Heart left ventricle (tissue), 16 donors: ENCODE measurements at regions not wholly inside any gene's neighbourhood (a gene's known extent, or its start where the extent isn't known, plus 50 kb on each side); places are given as distances from the start of the nearest gene placed in this dataset.

Experiments
- ATAC-seq, 4 donors: fragments of 200-7000 bp; cut with Tn5 transposase; one replicate each; pipeline ENCODE4 v1.9.1; 2020 to 2022; ENCODE audit warnings: moderate library complexity in 4 of 4, mild to moderate bottlenecking in 3 of 4, moderate number of reproducible peaks in 1 of 4
- DNase-seq, 5 donors: peaks; one replicate each; pipeline ENCODE4 v3.0.0-alpha.2; 2020
- H3K27ac ChIP-seq, 12 donors: fragments of 200-600 bp; sonication (generic) in 4 of 12; one replicate each; pipeline versions ENCODE4 v1.5.0 to v1.8.0; 2016 to 2022; ENCODE audit warnings: mild to moderate bottlenecking in 2 of 12
- H3K27me3 ChIP-seq, 9 donors: fragments of 200-600 bp; sonication (generic) in 2 of 9; one replicate each; pipeline versions ENCODE4 v1.5.1 to v1.8.0; 2016 to 2022; ENCODE audit warnings: mild to moderate bottlenecking in 3 of 9
- H3K36me3 ChIP-seq, 9 donors: fragments of 200-600 bp; sonication (generic) in 2 of 9; one replicate each; pipeline versions ENCODE4 v1.5.0 to v1.8.0; 2018 to 2022; ENCODE audit warnings: mild to moderate bottlenecking in 2 of 9
- H3K4me1 ChIP-seq, 12 donors: fragments of 200-600 bp; sonication (generic) in 4 of 12; one replicate each; pipeline versions ENCODE4 v1.5.0 to v1.8.0; 2016 to 2022; ENCODE audit warnings: mild to moderate bottlenecking in 3 of 12
- H3K4me3 ChIP-seq, 12 donors: fragments of 200-600 bp; sonication (generic) in 4 of 12; one replicate each; pipeline versions ENCODE4 v1.5.0 to v1.8.0; 2017 to 2022; ENCODE audit warnings: mild to moderate bottlenecking in 9 of 12, moderate library complexity in 4 of 12
- H3K9me3 ChIP-seq, 12 donors: fragments of 200-600 bp; sonication (generic) in 4 of 12; one replicate each; pipeline versions ENCODE4 v1.5.0 to v1.8.0; 2016 to 2022; ENCODE audit warnings: mild to moderate bottlenecking in 1 of 12
- POLR2A ChIP-seq, 2 donors: fragments of 450-650 bp; IDR thresholded peaks; one replicate each; pipeline ENCODE4 v1.6.1; 2017; ENCODE audit warnings: antibody characterized with exemption in 2 of 2, mild to moderate bottlenecking in 2 of 2, moderate library complexity in 2 of 2
- WGBS, 4 donors: extraction: QIAGEN DNeasy Blood & Tissue Kit in 2 of 4; methylation state at CpG; one replicate each; pipeline versions ENCODE4 v1.1.5 to v1.1.7; 2013 to 2018; 5-methylcytosine and 5-hydroxymethylcytosine counted together
- intact Hi-C, 10 donors: fragments of 100-400 bp; cut with DNase I; formaldehyde crosslinking; loops; one replicate each; pipeline versions ENCODE4 v1.11.1 to v1.14.2; 2022
- TF ChIP-seq, protein P1 (sequence below), 12 donors: fragments of 200-600 bp; sonication (generic) in 4 of 12; IDR thresholded peaks; one replicate each; pipeline versions ENCODE4 v1.5.0 to v1.8.0; 2018 to 2022; ENCODE audit warnings: antibody characterized with exemption in 12 of 12, mild to moderate bottlenecking in 5 of 12
- donor health status: ischemic (EF 13 %, LVEDD 7.1; RV severe dilation, severe dysfunction).
- donor health status: healthy with polysubstance abuse.
- donor health status: DM: no; HTN: yes; CAD: no.
- donor health status: DM: no; HTN: no; CAD: no.
- donor health status: ischemic (EF 25% LVEDD 6.9; RV normal size, moderate dysfunction).
- donor health status: ischemic (EF 25% LVEDD 5.7; RV mildly dilated, moderate dysfunction).
- donor health status: healthy.
- donor health status: DM: yes; HTN: yes; CAD: no.
- donor health status: ischemic (EF 35%, LVEDD 5.7; RV mildly dilated, moderate dysfunction).
- donor health status: nonischemic (EF 11% LVEDD 7.7; RV severe dilation, severe dysfunction).
- donor health status: DM: yes; HTN: yes; CAD: no.
- donor health status: PGD.
- donor health status: ischemic (EF 29% LVEDD 5.4; RV normal size, mild dysfunction).
- donor health status: nonischemic (EF 23%, LVEDD 6.1; RV moderate dilation, normal function).

GRCh38 chr12:97946701-97947100 is 484.1 kb downstream of the RMST start:
- intact Hi-C loops: no loop called here
- TF ChIP-seq POLR2A (IDR thresholded peaks at IDR 0.05): no peak
- TF ChIP-seq, protein P1, sequence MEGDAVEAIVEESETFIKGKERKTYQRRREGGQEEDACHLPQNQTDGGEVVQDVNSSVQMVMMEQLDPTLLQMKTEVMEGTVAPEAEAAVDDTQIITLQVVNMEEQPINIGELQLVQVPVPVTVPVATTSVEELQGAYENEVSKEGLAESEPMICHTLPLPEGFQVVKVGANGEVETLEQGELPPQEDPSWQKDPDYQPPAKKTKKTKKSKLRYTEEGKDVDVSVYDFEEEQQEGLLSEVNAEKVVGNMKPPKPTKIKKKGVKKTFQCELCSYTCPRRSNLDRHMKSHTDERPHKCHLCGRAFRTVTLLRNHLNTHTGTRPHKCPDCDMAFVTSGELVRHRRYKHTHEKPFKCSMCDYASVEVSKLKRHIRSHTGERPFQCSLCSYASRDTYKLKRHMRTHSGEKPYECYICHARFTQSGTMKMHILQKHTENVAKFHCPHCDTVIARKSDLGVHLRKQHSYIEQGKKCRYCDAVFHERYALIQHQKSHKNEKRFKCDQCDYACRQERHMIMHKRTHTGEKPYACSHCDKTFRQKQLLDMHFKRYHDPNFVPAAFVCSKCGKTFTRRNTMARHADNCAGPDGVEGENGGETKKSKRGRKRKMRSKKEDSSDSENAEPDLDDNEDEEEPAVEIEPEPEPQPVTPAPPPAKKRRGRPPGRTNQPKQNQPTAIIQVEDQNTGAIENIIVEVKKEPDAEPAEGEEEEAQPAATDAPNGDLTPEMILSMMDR (IDR thresholded peaks at IDR 0.05): no peak
- Histone ChIP-seq H3K27ac (no peak overlapping the region), H3K4me1 (no peaks in the 10 kb centered on the region), H3K9me3 (peaks cover 0 to 5% (median 0%) of the 10 kb centered on the region in 12 donors), H3K27me3 (no peaks in the 10 kb centered on the region), H3K4me3 (no peak overlapping the region), H3K36me3 (no peaks in the 10 kb centered on the region)
- 87 to 98% (median 91%) methylated on average over 1 of the region's 1 CpG for WGBS, 4 donors
- no peak for ATAC-seq
- DNase-seq: no peak

- Histone ChIP-seq H3K4me3 (no peak overlapping the region), H3K27ac (no peak overlapping the region), H3K4me1 (no peaks in the 10 kb centered on the region), H3K36me3 (no peaks in the 10 kb centered on the region), H3K9me3 (peaks cover 0 to 5% (median 0%) of the 10 kb centered on the region in 12 donors), H3K27me3 (no peaks in the 10 kb centered on the region)
- no peak for ATAC-seq
- intact Hi-C loops: no loop called here
- WGBS, 4 donors: 45 to 73% (median 62%) methylated on average over 2 of the region's 2 CpGs
- no peak for DNase-seq
- TF ChIP-seq POLR2A (IDR thresholded peaks at IDR 0.05): no peak
- TF ChIP-seq, protein P1 (IDR thresholded peaks at IDR 0.05): no peak
Measured at GRCh38 chr12:97948591-97948990, 486.0 kb downstream of the RMST start.

- Histone ChIP-seq H3K27me3 (no peaks in the 10 kb centered on the region), H3K27ac (no peak overlapping the region), H3K4me3 (no peak overlapping the region), H3K4me1 (no peaks in the 10 kb centered on the region), H3K36me3 (no peaks in the 10 kb centered on the region), H3K9me3 (peaks cover 0 to 5% (median 0%) of the 10 kb centered on the region in 12 donors)
- intact Hi-C loops: no loop called here
- TF ChIP-seq, protein P1 (IDR thresholded peaks at IDR 0.05): no peak
- TF ChIP-seq POLR2A (IDR thresholded peaks at IDR 0.05): no peak
- DNase-seq: no peak
- no peak for ATAC-seq
Measured at GRCh38 chr12:97951239-97951638, 488.6 kb downstream of the RMST start.

DNA sequence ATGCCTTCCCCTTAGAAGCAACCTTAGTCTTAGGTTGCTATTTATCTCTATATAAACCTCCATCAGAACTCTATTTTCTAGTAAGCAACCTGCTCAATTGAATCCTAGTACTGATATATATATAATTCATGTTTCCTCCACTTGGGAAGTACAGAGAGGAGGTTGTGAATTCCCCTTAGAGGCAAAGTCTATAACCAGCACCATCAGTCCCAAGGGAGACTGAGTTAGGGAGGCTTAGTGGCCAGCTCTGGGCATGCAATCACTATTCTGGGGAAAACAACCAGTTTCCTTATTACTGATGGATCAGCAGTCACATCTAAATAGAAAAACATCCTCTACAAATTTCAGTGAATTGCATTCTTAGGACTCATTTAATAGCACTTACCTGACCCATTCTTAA is 489.1 kb downstream of the RMST start:
- DNase-seq: no peak
- intact Hi-C loops: no loop called here
- TF ChIP-seq, protein P1 (IDR thresholded peaks at IDR 0.05): no peak
- no peak for TF ChIP-seq POLR2A (IDR thresholded peaks at IDR 0.05)
- Histone ChIP-seq H3K4me3 (no peak overlapping the region), H3K27me3 (no peaks in the 10 kb centered on the region), H3K9me3 (peaks cover 0 to 7% (median 0%) of the 10 kb centered on the region in 12 donors), H3K27ac (no peak overlapping the region), H3K36me3 (no peaks in the 10 kb centered on the region), H3K4me1 (no peaks in the 10 kb centered on the region)
- ATAC-seq: no peak
